GM12878 (cell line): ENCODE measurements at regions not wholly inside any gene's neighbourhood (a gene's known extent, or its start where the extent isn't known, plus 50 kb on each side); places are given as distances from the start of the nearest gene placed in this dataset.

Source experiments
- ATAC-seq: fragments of 200-7000 bp; cut with Tn5 transposase; 3 replicates; pipeline ENCODE4 v1.9.1; 2020; ENCODE audit warnings: mild to moderate bottlenecking, moderate library complexity
- BruUV-seq: library from RNA; stranded (reverse); fragments of 400-500 nt; replicated peaks from 2 replicates; lab custom pipeline; 2021; lab: Mats Ljungman, UMichigan
- CTCF ChIA-PET: fragments of 300-600 bp; sonication (Branson Sonifier 250); formaldehyde crosslinking; extraction: SDS; loops from one replicate; lab custom pipeline; 2021; ENCODE audit warnings: inconsistent platforms; lab: Yijun Ruan, JAX
- POLR2A ChIA-PET: fragments of 350-600 bp; formaldehyde crosslinking; extraction: SDS; loops from one replicate; lab custom pipeline; 2021; ENCODE audit warnings: inconsistent platforms; lab: Charles Lee
- RAD21 ChIA-PET: fragments of 300-600 bp; sonication (Branson Sonifier 250); formaldehyde crosslinking; loops from one replicate; lab custom pipeline; 2023; ENCODE audit warnings: antibody characterized with exemption; ENCODE audit not compliant: unreplicated experiment; lab: Charles Lee
- SMC1A ChIA-PET: fragments of 300-600 bp; sonication (Branson Sonifier 250); formaldehyde crosslinking; loops from one replicate; lab custom pipeline; 2023; ENCODE audit not compliant: unreplicated experiment, uncharacterized antibody; lab: Charles Lee
- DNase-seq: peaks from one replicate; pipeline ENCODE4 v3.0.0-alpha.2; 2011; ENCODE audit warnings: low read depth, low spot score
- FAIRE-seq: peaks from 3 replicates; lab custom pipeline; 2011; peaks lifted over from hg19 to GRCh38; lab: Jason Lieb, UNC
- H2AFZ ChIP-seq: 2 replicates; pipeline ENCODE4 v1.6.0; 2011; ENCODE audit warnings: low read depth, low read length, control low read depth; ENCODE audit not compliant: control insufficient read depth
- H3K27ac ChIP-seq: 2 replicates; pipeline ENCODE4 v1.5.1; 2011; ENCODE audit warnings: control low read depth; ENCODE audit not compliant: control insufficient read depth, insufficient read depth
- H3K27me3 ChIP-seq, 2 experiments: replicated peaks in 1 of 2; 2 replicates each; pipeline versions ENCODE4 v1.6.0 to v1.6.1; 2011; ENCODE audit warnings: low read length in 1 of 2; ENCODE audit not compliant: control insufficient read depth in 2 of 2, insufficient read depth in 2 of 2
- H3K36me3 ChIP-seq, 2 experiments: 2 replicates each; pipeline ENCODE4 v1.5.1; 2011; ENCODE audit warnings: low read length in 1 of 2; ENCODE audit not compliant: control insufficient read depth in 2 of 2, insufficient read depth in 2 of 2
- H3K4me1 ChIP-seq: 2 replicates; pipeline ENCODE4 v1.6.1; 2011; ENCODE audit warnings: mild to moderate bottlenecking, low read length, moderate library complexity, mixed read lengths; ENCODE audit not compliant: control insufficient read depth, insufficient read depth
- H3K4me2 ChIP-seq: 2 replicates; pipeline ENCODE4 v1.6.0; 2011; ENCODE audit warnings: control low read depth; ENCODE audit not compliant: control insufficient read depth, insufficient read depth
- H3K4me3 ChIP-seq: fragments of 200-600 bp; sonication (generic); 2 replicates; pipeline ENCODE4 v1.5.1; 2016
- H3K79me2 ChIP-seq: 2 replicates; pipeline ENCODE4 v1.6.0; 2011; ENCODE audit warnings: low read length; ENCODE audit not compliant: control insufficient read depth, insufficient read depth
- H3K9ac ChIP-seq: 2 replicates; pipeline ENCODE4 v1.8.0; 2011; ENCODE audit warnings: low read length, control low read depth, mixed read lengths; ENCODE audit not compliant: control insufficient read depth, insufficient read depth
- H3K9me3 ChIP-seq: replicated peaks from 3 replicates; pipeline ENCODE4 v1.5.1; 2011; ENCODE audit warnings: mild to moderate bottlenecking, low read length; ENCODE audit not compliant: control insufficient read depth, insufficient read depth
- H4K20me1 ChIP-seq: 2 replicates; pipeline ENCODE4 v1.6.0; 2011; ENCODE audit not compliant: control insufficient read depth, insufficient read depth
- BHLHE40 ChIP-seq, 2 experiments: fragments of 450-650 bp in 1 of 2; IDR thresholded peaks; 2 replicates each; pipeline ENCODE4 v1.6.1; 2011 to 2017; ENCODE audit warnings: low read depth in 2 of 2, borderline replicate concordance in 1 of 2, improper control_type of control experiment in 1 of 2, low read length in 1 of 2, mild to moderate bottlenecking in 1 of 2
- CTCF ChIP-seq, 3 experiments: IDR thresholded peaks in 2 of 3; conservative IDR thresholded peaks in 1 of 3; 2 replicates each; pipeline ENCODE4 v1.5.1; 2011; ENCODE audit warnings: low read depth in 3 of 3, low read length in 3 of 3, mild to moderate bottlenecking in 3 of 3, control low read depth in 2 of 3, moderate library complexity in 2 of 3, inconsistent platforms in 1 of 3, mixed read lengths in 1 of 3; ENCODE audit not compliant: control insufficient read depth in 2 of 3, insufficient read depth in 1 of 3; ENCODE audit errors: extremely low read depth in 1 of 3
- ETV6 ChIP-seq, 2 experiments: fragments of 450-650 bp in 1 of 2; IDR thresholded peaks in 1 of 2; conservative IDR thresholded peaks in 1 of 2; 2 replicates each; pipeline ENCODE4 v1.6.1; 2014; ENCODE audit warnings: antibody characterized with exemption in 1 of 2, borderline replicate concordance in 1 of 2, low read depth in 1 of 2, mild to moderate bottlenecking in 1 of 2, moderate library complexity in 1 of 2
- HSF1 ChIP-seq: fragments of 150-350 bp; IDR thresholded peaks from 2 replicates; pipeline ENCODE4 v1.6.1; 2014; ENCODE audit warnings: mild to moderate bottlenecking, low read depth, low read length
- IRF3 ChIP-seq: fragments of 450-650 bp; IDR thresholded peaks from 2 replicates; pipeline ENCODE4 v1.6.1; 2014; ENCODE audit warnings: mild to moderate bottlenecking
- KLF5 ChIP-seq: fragments of 450-650 bp; IDR thresholded peaks from 2 replicates; pipeline ENCODE4 v1.6.1; 2014; ENCODE audit warnings: mild to moderate bottlenecking; ENCODE audit not compliant: partially characterized antibody
- MTA2 ChIP-seq: fragments of 450-650 bp; IDR thresholded peaks from 2 replicates; pipeline ENCODE4 v1.6.1; 2016; ENCODE audit warnings: low read depth, mild to moderate bottlenecking, moderate library complexity
- RB1 ChIP-seq: fragments of 450-650 bp; formaldehyde crosslinking; IDR thresholded peaks from 2 replicates; pipeline ENCODE4 v1.6.1; 2017; ENCODE audit warnings: mild to moderate bottlenecking, borderline replicate concordance
- SIX5 ChIP-seq: IDR thresholded peaks from 2 replicates; pipeline ENCODE4 v1.6.1; 2011; ENCODE audit warnings: mild to moderate bottlenecking, low read depth, low read length, moderate library complexity; ENCODE audit not compliant: severe bottlenecking
- SMAD5 ChIP-seq: IDR thresholded peaks from 2 replicates; pipeline ENCODE4 v1.6.1; 2016; ENCODE audit warnings: antibody characterized with exemption, low read depth
- SRF ChIP-seq, 2 experiments: IDR thresholded peaks; 2 replicates each; pipeline ENCODE4 v1.6.1; 2011; ENCODE audit warnings: low read depth in 2 of 2, low read length in 2 of 2, mild to moderate bottlenecking in 1 of 2, moderate library complexity in 1 of 2
- STAT1 ChIP-seq: fragments of 450-650 bp; conservative IDR thresholded peaks from 2 replicates; pipeline ENCODE4 v1.6.1; 2014; ENCODE audit warnings: antibody characterized with exemption, mild to moderate bottlenecking
- ZNF592 ChIP-seq: fragments of 450-650 bp; IDR thresholded peaks from 2 replicates; pipeline ENCODE4 v1.6.1; 2017; ENCODE audit warnings: mild to moderate bottlenecking, moderate library complexity
- WGBS: methylation state at CpG from one replicate; pipeline ENCODE4 v1.1.6; 2016; ENCODE audit warnings: low lambda C conversion rate; ENCODE audit not compliant: insufficient replicate concordance, insufficient coverage; ENCODE audit errors: missing lambda C conversion rate; 5-methylcytosine and 5-hydroxymethylcytosine counted together
- in situ Hi-C: fragments of 300-500 bp; cut with MboI; formaldehyde crosslinking; loops from 9 replicates; pipeline ENCODE4 v1.14.3; 2018; ENCODE audit warnings: mixed read lengths
- intact Hi-C: fragments of 100-400 bp; cut with micrococcal nuclease; formaldehyde crosslinking; loops from one replicate; pipeline ENCODE4 v1.14.2; 2022; ENCODE audit not compliant: unreplicated experiment

GRCh38 chr10:31656851-31657433, 271.7 kb downstream of the ARHGAP12 start:
- WGBS: 0% methylated on average over 1 of the region's 1 CpG
- no peak for FAIRE-seq
- Histone ChIP-seq H3K4me2 (no peak overlapping the region), H2AFZ (no peak overlapping the region), H3K9me3 (no peaks in the 10 kb centered on the region), H4K20me1 (no peaks in the 10 kb centered on the region), H3K27me3 (no peaks in the 10 kb centered on the region), H3K79me2 (no peaks in the 10 kb centered on the region), H3K4me1 (no peaks in the 10 kb centered on the region), H3K4me3 (no peak overlapping the region), H3K27ac (no peak overlapping the region), H3K9ac (no peak overlapping the region), H3K36me3 (no peaks in the 10 kb centered on the region)
- ChIA-PET CTCF (no interaction called here), SMC1A (no interaction called here), RAD21 (no interaction called here), POLR2A (no interaction called here)
- DNase-seq: no peak
- no TSS peak for BruUV-seq
- ATAC-seq: no peak
- intact Hi-C loops (no loop called here), in situ Hi-C loops (no loop called here)
- TF ChIP-seq SRF (IDR thresholded peaks at IDR 0.05; ENCODE audit: low read depth in 2 of 2, low read length in 2 of 2): no peak
- no peak for TF ChIP-seq SIX5
- TF ChIP-seq IRF3: no peak
- TF ChIP-seq ZNF592: no peak
- no peak for TF ChIP-seq ETV6 (conservative IDR thresholded peaks at IDR 0.05 in 1 of 2, IDR thresholded peaks at IDR 0.05 in 1 of 2; ENCODE audit: borderline replicate concordance in 1 of 2, low read depth in 1 of 2)
- TF ChIP-seq STAT1: no peak
- TF ChIP-seq SMAD5: no peak
- no peak for TF ChIP-seq KLF5
- TF ChIP-seq BHLHE40 (IDR thresholded peaks at IDR 0.05; ENCODE audit: borderline replicate concordance in 1 of 2, low read depth in 2 of 2, low read length in 1 of 2): no peak
- no peak for TF ChIP-seq MTA2
- no peak for TF ChIP-seq CTCF (IDR thresholded peaks at IDR 0.05 in 2 of 3, conservative IDR thresholded peaks at IDR 0.05 in 1 of 3; ENCODE audit: control insufficient read depth in 2 of 3, extremely low read depth in 1 of 3, insufficient read depth in 1 of 3, low read depth in 3 of 3, low read length in 3 of 3)
- TF ChIP-seq RB1: no peak
- TF ChIP-seq HSF1: no peak
